ENCODE measurements at regions not wholly inside any gene's neighbourhood (a gene's known extent, or its start where the extent isn't known, plus 50 kb on each side); places are given as distances from the start of the nearest gene placed in this dataset.
A peak's percentile ranks its signal among the peaks of the same experiment; 100 is the strongest.

GRCh38 chr9:100674419-100675122 is 96.7 kb downstream of the CAVIN4 start:
- Mint-ChIP-seq H3K9me3 (no peaks in the 10 kb centered on the region), H3K27me3 (ENCODE audit: low read depth) (peaks cover 10% of the 10 kb centered on the region), H3K27ac (no peak overlapping the region), H3K4me3 (no peak overlapping the region), H3K36me3 (ENCODE audit: insufficient read depth in 2 of 2) (no peaks in the 10 kb centered on the region), H3K4me1 (ENCODE audit: low read depth) (no peaks in the 10 kb centered on the region)
- DNase-seq, result no peak
- no peak for ATAC-seq (replicated peaks in 1 of 2)

GRCh38 chr9:100679834-100680233 is 102.0 kb downstream of the CAVIN4 start:
- no peaks in the 10 kb centered on the region for H3K36me3 Mint-ChIP-seq (ENCODE audit: insufficient read depth in 2 of 2)
- no peaks in the 10 kb centered on the region for H3K9me3 Mint-ChIP-seq
- no peak for DNase-seq
- ATAC-seq (replicated peaks in 1 of 2), result no peak
- no peak overlapping the region for H3K4me3 Mint-ChIP-seq
- no peaks in the 10 kb centered on the region for H3K4me1 Mint-ChIP-seq (ENCODE audit: low read depth)
- no peaks in the 10 kb centered on the region for H3K27me3 Mint-ChIP-seq (ENCODE audit: low read depth)
- no peak overlapping the region for H3K27ac Mint-ChIP-seq

- H3K27me3 Mint-ChIP-seq (ENCODE audit: low read depth), result peaks cover 16% of the 10 kb centered on the region
- DNase-seq (no peak), ATAC-seq (replicated peaks in 1 of 2) (no peak)
- peaks cover 0 to 2% of the 10 kb centered on the region in 2 donors for H3K36me3 Mint-ChIP-seq (ENCODE audit: insufficient read depth in 2 of 2)
- no peak overlapping the region for H3K4me3 Mint-ChIP-seq
- H3K4me1 Mint-ChIP-seq (ENCODE audit: low read depth), result peaks cover 9% of the 10 kb centered on the region
- no peaks in the 10 kb centered on the region for H3K9me3 Mint-ChIP-seq
- H3K27ac Mint-ChIP-seq, result no peak overlapping the region
Measured at GRCh38 chr9:100686420-100686819, 108.5 kb downstream of the CAVIN4 start.

- Mint-ChIP-seq H3K4me1 (ENCODE audit: low read depth) (peaks cover 9% of the 10 kb centered on the region), H3K9me3 (peaks cover 0 to 1% of the 10 kb centered on the region in 2 donors), H3K27me3 (ENCODE audit: low read depth) (peaks cover 16% of the 10 kb centered on the region), H3K36me3 (ENCODE audit: insufficient read depth in 2 of 2) (peaks cover 0 to 2% of the 10 kb centered on the region in 2 donors), H3K4me3 (no peak overlapping the region), H3K27ac (no peak overlapping the region)
- ATAC-seq (replicated peaks in 1 of 2), result peak; percentile 70 to 72
- peak in 1 of 2 donors; percentile 5 for DNase-seq
Measured at GRCh38 chr9:100689635-100690034, 111.8 kb downstream of the CAVIN4 start.

GRCh38 chr9:100690438-100690837 is 112.6 kb downstream of the CAVIN4 start:
- Mint-ChIP-seq H3K9me3 (peaks cover 0 to 1% of the 10 kb centered on the region in 2 donors), H3K4me3 (no peak overlapping the region), H3K4me1 (ENCODE audit: low read depth) (peaks cover 9% of the 10 kb centered on the region), H3K27me3 (ENCODE audit: low read depth) (peaks cover 16% of the 10 kb centered on the region), H3K36me3 (ENCODE audit: insufficient read depth in 2 of 2) (peaks cover 0 to 2% of the 10 kb centered on the region in 2 donors), H3K27ac (no peak overlapping the region)
- no peak for ATAC-seq (replicated peaks in 1 of 2)
- DNase-seq, result no peak

- H3K27ac Mint-ChIP-seq, result no peak overlapping the region
- DNase-seq (no peak), ATAC-seq (replicated peaks in 1 of 2) (no peak)
- no peaks in the 10 kb centered on the region for H3K9me3 Mint-ChIP-seq
- H3K27me3 Mint-ChIP-seq (ENCODE audit: low read depth), result no peaks in the 10 kb centered on the region
- no peaks in the 10 kb centered on the region for H3K4me1 Mint-ChIP-seq (ENCODE audit: low read depth)
- no peaks in the 10 kb centered on the region for H3K36me3 Mint-ChIP-seq (ENCODE audit: insufficient read depth in 2 of 2)
- H3K4me3 Mint-ChIP-seq, result no peak overlapping the region
Measured at GRCh38 chr9:100697339-100697738, 119.5 kb downstream of the CAVIN4 start.

GRCh38 chr9:100698945-100699344 is 121.1 kb downstream of the CAVIN4 start:
- Mint-ChIP-seq H3K4me3 (no peak overlapping the region), H3K36me3 (ENCODE audit: insufficient read depth in 2 of 2) (no peaks in the 10 kb centered on the region), H3K27ac (no peak overlapping the region), H3K27me3 (ENCODE audit: low read depth) (no peaks in the 10 kb centered on the region), H3K4me1 (ENCODE audit: low read depth) (no peaks in the 10 kb centered on the region), H3K9me3 (no peaks in the 10 kb centered on the region)
- DNase-seq, result no peak
- ATAC-seq (replicated peaks in 1 of 2), result no peak

- Mint-ChIP-seq H3K9me3 (no peaks in the 10 kb centered on the region), H3K4me1 (ENCODE audit: low read depth) (no peaks in the 10 kb centered on the region), H3K4me3 (no peak overlapping the region), H3K27me3 (ENCODE audit: low read depth) (no peaks in the 10 kb centered on the region), H3K27ac (no peak overlapping the region), H3K36me3 (ENCODE audit: insufficient read depth in 2 of 2) (no peaks in the 10 kb centered on the region)
- ATAC-seq (replicated peaks in 1 of 2) (no peak), DNase-seq (no peak)
Measured at GRCh38 chr9:100699668-100700067, 121.8 kb downstream of the CAVIN4 start.

- Mint-ChIP-seq H3K4me3 (no peak overlapping the region), H3K4me1 (ENCODE audit: low read depth) (no peaks in the 10 kb centered on the region), H3K27ac (no peak overlapping the region), H3K9me3 (no peaks in the 10 kb centered on the region), H3K27me3 (ENCODE audit: low read depth) (no peaks in the 10 kb centered on the region), H3K36me3 (ENCODE audit: insufficient read depth in 2 of 2) (no peaks in the 10 kb centered on the region)
- ATAC-seq (replicated peaks in 1 of 2), result no peak
- DNase-seq, result peak in 1 of 2 donors; percentile 13
Measured at GRCh38 chr9:100700689-100701318, 122.9 kb downstream of the CAVIN4 start.

- no peak overlapping the region for H3K27ac Mint-ChIP-seq
- no peak overlapping the region for H3K4me3 Mint-ChIP-seq
- ATAC-seq (replicated peaks in 1 of 2), result peak in 1 of 2 donors; percentile 38
- DNase-seq, result peak; percentile 51 to 60
- no peaks in the 10 kb centered on the region for H3K4me1 Mint-ChIP-seq (ENCODE audit: low read depth)
- no peaks in the 10 kb centered on the region for H3K9me3 Mint-ChIP-seq
- H3K27me3 Mint-ChIP-seq (ENCODE audit: low read depth), result no peaks in the 10 kb centered on the region
- H3K36me3 Mint-ChIP-seq (ENCODE audit: insufficient read depth in 2 of 2), result peaks cover 1 to 3% of the 10 kb centered on the region in 2 donors
Measured at GRCh38 chr9:100714372-100715099, 136.7 kb downstream of the CAVIN4 start.

GRCh38 chr9:100715100-100715380 is 137.2 kb downstream of the CAVIN4 start:
- DNase-seq (no peak), ATAC-seq (replicated peaks in 1 of 2) (no peak)
- Mint-ChIP-seq H3K27me3 (ENCODE audit: low read depth) (no peaks in the 10 kb centered on the region), H3K9me3 (no peaks in the 10 kb centered on the region), H3K36me3 (ENCODE audit: insufficient read depth in 2 of 2) (peaks cover 1 to 3% of the 10 kb centered on the region in 2 donors), H3K27ac (no peak overlapping the region), H3K4me3 (no peak overlapping the region), H3K4me1 (ENCODE audit: low read depth) (no peaks in the 10 kb centered on the region)

- H3K36me3 Mint-ChIP-seq (ENCODE audit: insufficient read depth in 2 of 2), result no peaks in the 10 kb centered on the region
- no peaks in the 10 kb centered on the region for H3K4me1 Mint-ChIP-seq (ENCODE audit: low read depth)
- H3K27ac Mint-ChIP-seq, result no peak overlapping the region
- no peaks in the 10 kb centered on the region for H3K9me3 Mint-ChIP-seq
- ATAC-seq (replicated peaks in 1 of 2) (no peak), DNase-seq (no peak)
- H3K4me3 Mint-ChIP-seq, result no peak overlapping the region
- no peaks in the 10 kb centered on the region for H3K27me3 Mint-ChIP-seq (ENCODE audit: low read depth)
Measured at GRCh38 chr9:100718717-100719116, 140.8 kb downstream of the CAVIN4 start.

- no peak for ATAC-seq (replicated peaks in 1 of 2)
- no peak for DNase-seq
- Mint-ChIP-seq H3K4me3 (no peak overlapping the region), H3K27me3 (ENCODE audit: low read depth) (no peaks in the 10 kb centered on the region), H3K36me3 (ENCODE audit: insufficient read depth in 2 of 2) (no peaks in the 10 kb centered on the region), H3K27ac (no peak overlapping the region), H3K4me1 (ENCODE audit: low read depth) (no peaks in the 10 kb centered on the region), H3K9me3 (no peaks in the 10 kb centered on the region)
Measured at GRCh38 chr9:100720922-100721321, 143.0 kb downstream of the CAVIN4 start.
